H1 (cell line): ENCODE measurements at regions not wholly inside any gene's neighbourhood (a gene's known extent, or its start where the extent isn't known, plus 50 kb on each side); places are given as distances from the start of the nearest gene placed in this dataset.

ENCODE experiments used
- CTCF ChIA-PET: fragments of 300-600 bp; sonication (Branson Sonifier 250); formaldehyde crosslinking; loops from one replicate; lab custom pipeline; 2021; ENCODE audit not compliant: partially characterized antibody; lab: Charles Lee
- POLR2A ChIA-PET: fragments of 300-600 bp; sonication (Branson Sonifier 250); formaldehyde crosslinking; loops from one replicate; lab custom pipeline; 2021; ENCODE audit warnings: inconsistent platforms; ENCODE audit not compliant: partially characterized antibody; lab: Charles Lee
- DNase-seq, 2 experiments: peaks; one replicate each; pipeline versions ENCODE4 v3.0.0 to v3.0.0-alpha.2; 2010 to 2022; ENCODE audit warnings: low spot score in 2 of 2, low read depth in 1 of 2, mixed read lengths in 1 of 2
- FAIRE-seq: peaks from 2 replicates; lab custom pipeline; 2011; peaks lifted over from hg19 to GRCh38; lab: Jason Lieb, UNC
- H2AFZ ChIP-seq: 2 replicates; pipeline ENCODE4 v1.8.1; 2012; ENCODE audit warnings: low read length, inconsistent platforms
- H2AK5ac ChIP-seq: 2 replicates; pipeline ENCODE4 v1.6.1; 2013; ENCODE audit warnings: low read depth, low read length
- H2BK120ac ChIP-seq: replicated peaks from 2 replicates; pipeline ENCODE3; 2013; ENCODE audit warnings: low read depth, low read length, inconsistent platforms
- H2BK12ac ChIP-seq: 2 replicates; pipeline ENCODE4 v1.6.1; 2013; ENCODE audit warnings: low read depth, low read length
- H2BK15ac ChIP-seq: 2 replicates; pipeline ENCODE4 v1.6.1; 2013; ENCODE audit warnings: low read length
- H2BK20ac ChIP-seq: 2 replicates; pipeline ENCODE4 v1.6.1; 2013; ENCODE audit warnings: low read length
- H2BK5ac ChIP-seq: 2 replicates; pipeline ENCODE4 v1.6.1; 2013; ENCODE audit warnings: low read depth, low read length
- H3K14ac ChIP-seq: 2 replicates; pipeline ENCODE4 v1.6.1; 2013; ENCODE audit warnings: inconsistent platforms; ENCODE audit not compliant: insufficient read length
- H3K18ac ChIP-seq: 2 replicates; pipeline ENCODE4 v1.6.1; 2013; ENCODE audit warnings: low read length; ENCODE audit errors: extremely low read depth
- H3K23ac ChIP-seq: 2 replicates; pipeline ENCODE4 v1.6.1; 2013; ENCODE audit warnings: inconsistent platforms; ENCODE audit not compliant: insufficient read length
- H3K23me2 ChIP-seq: 2 replicates; pipeline ENCODE4 v1.6.1; 2013; ENCODE audit warnings: low read depth, low read length
- H3K27ac ChIP-seq: 2 replicates; pipeline ENCODE4 v1.6.1; 2011; ENCODE audit warnings: low read depth, low read length, inconsistent platforms
- H3K27me3 ChIP-seq, 4 experiments: replicated peaks in 1 of 4; 1 replicate in 1 of 4; 2 replicates in 3 of 4; pipeline versions ENCODE4 v1.6.1 to v1.8.1; 2011 to 2013; ENCODE audit warnings: low read length in 3 of 4, mild to moderate bottlenecking in 3 of 4, inconsistent platforms in 2 of 4, mixed read lengths in 2 of 4, moderate library complexity in 1 of 4; ENCODE audit not compliant: control insufficient read depth in 3 of 4, insufficient read depth in 3 of 4; ENCODE audit errors: extremely low read depth in 1 of 4
- H3K36me3 ChIP-seq, 4 experiments: 2 replicates each; pipeline versions ENCODE4 v1.6.1 to v1.8.1; 2011 to 2013; ENCODE audit warnings: mild to moderate bottlenecking in 4 of 4, low read length in 3 of 4, moderate library complexity in 2 of 4, control low read depth in 1 of 4, inconsistent platforms in 1 of 4; ENCODE audit not compliant: insufficient read depth in 4 of 4, control insufficient read depth in 2 of 4
- H3K4ac ChIP-seq: replicated peaks from 2 replicates; pipeline ENCODE3; 2013; ENCODE audit warnings: low read length, low read depth, mixed read lengths, inconsistent platforms; ENCODE audit not compliant: insufficient read length
- H3K4me1 ChIP-seq, 4 experiments: replicated peaks in 1 of 4; 1 replicate in 1 of 4; 2 replicates in 3 of 4; pipeline versions ENCODE4 v1.6.1 to v1.8.1; 2011 to 2013; ENCODE audit warnings: low read length in 3 of 4, inconsistent platforms in 2 of 4, mixed read lengths in 1 of 4; ENCODE audit not compliant: insufficient read depth in 4 of 4, control insufficient read depth in 3 of 4
- H3K4me2 ChIP-seq, 2 experiments: 2 replicates each; pipeline versions ENCODE4 v1.6.1 to v1.8.1; 2011 to 2013; ENCODE audit warnings: low read depth in 2 of 2, low read length in 2 of 2, control low read depth in 1 of 2, inconsistent platforms in 1 of 2, mild to moderate bottlenecking in 1 of 2; ENCODE audit not compliant: insufficient read depth in 1 of 2
- H3K4me3 ChIP-seq, 4 experiments: fragments of 200-600, 300-600 bp in 1 of 4; sonication (generic), shearing (Covaris generic), sonication (Bioruptor Twin) in 1 of 4; 2 replicates each; pipeline versions ENCODE4 v1.5.1 to v1.8.1; 2011 to 2016; ENCODE audit warnings: low read length in 4 of 4, low read depth in 3 of 4, control low read depth in 2 of 4, inconsistent platforms in 2 of 4, mild to moderate bottlenecking in 2 of 4, mixed read lengths in 1 of 4, moderate library complexity in 1 of 4; ENCODE audit not compliant: insufficient read depth in 2 of 4; ENCODE audit errors: extremely low read depth in 1 of 4
- H3K56ac ChIP-seq: replicated peaks from 2 replicates; pipeline ENCODE3; 2013; ENCODE audit warnings: low read depth, mild to moderate bottlenecking, mixed read lengths, low read length, inconsistent platforms; ENCODE audit not compliant: insufficient read length
- H3K79me1 ChIP-seq: 2 replicates; pipeline ENCODE4 v1.6.1; 2013; ENCODE audit warnings: low read depth, low read length, control low read depth
- H3K79me2 ChIP-seq, 2 experiments: 2 replicates each; pipeline versions ENCODE4 v1.6.1 to v1.8.1; 2012 to 2013; ENCODE audit warnings: low read length in 2 of 2, mild to moderate bottlenecking in 2 of 2, inconsistent platforms in 1 of 2; ENCODE audit not compliant: insufficient read depth in 2 of 2, control insufficient read depth in 1 of 2
- H3K9ac ChIP-seq, 4 experiments: replicated peaks in 1 of 4; 1 replicate in 1 of 4; 2 replicates in 3 of 4; pipeline versions ENCODE4 v1.6.1 to v1.8.1; 2011 to 2013; ENCODE audit warnings: low read depth in 3 of 4, low read length in 3 of 4, control low read depth in 2 of 4, mild to moderate bottlenecking in 2 of 4, moderate library complexity in 2 of 4, inconsistent platforms in 1 of 4; ENCODE audit errors: extremely low read depth in 1 of 4
- H3K9me3 ChIP-seq, 2 experiments: 2 replicates each; pipeline versions ENCODE4 v1.6.1 to v1.8.1; 2012 to 2013; ENCODE audit warnings: mild to moderate bottlenecking in 2 of 2, moderate library complexity in 2 of 2, control low read depth in 1 of 2, inconsistent platforms in 1 of 2, low read depth in 1 of 2, low read length in 1 of 2, mixed read lengths in 1 of 2; ENCODE audit not compliant: insufficient read depth in 2 of 2
- H4K20me1 ChIP-seq, 2 experiments: replicated peaks in 1 of 2; 2 replicates each; pipeline versions ENCODE3 to v1.8.1; 2011 to 2013; ENCODE audit warnings: inconsistent platforms in 2 of 2, low read length in 2 of 2, mild to moderate bottlenecking in 1 of 2; ENCODE audit not compliant: insufficient read depth in 2 of 2, control insufficient read depth in 1 of 2
- H4K5ac ChIP-seq: 2 replicates; pipeline ENCODE4 v1.6.1; 2013; ENCODE audit warnings: low read length, low read depth, mixed read lengths, inconsistent platforms; ENCODE audit not compliant: insufficient read length
- H4K8ac ChIP-seq: 2 replicates; pipeline ENCODE4 v1.8.0; 2013; ENCODE audit warnings: mild to moderate bottlenecking, moderate library complexity, low read length, inconsistent platforms; ENCODE audit not compliant: insufficient read depth; ENCODE audit errors: extremely low read depth
- H4K91ac ChIP-seq: replicated peaks from 2 replicates; pipeline ENCODE3; 2013; ENCODE audit warnings: low read length, mixed read lengths, inconsistent platforms; ENCODE audit not compliant: insufficient read length
- ATF3 ChIP-seq: IDR thresholded peaks from 2 replicates; pipeline ENCODE4 v1.6.1; 2011; ENCODE audit warnings: low read depth, mild to moderate bottlenecking, low read length; ENCODE audit not compliant: insufficient read depth
- BCL11A ChIP-seq, 2 experiments: IDR thresholded peaks; one replicate each; pipeline ENCODE4 v1.6.1; 2011; ENCODE audit warnings: low read depth in 2 of 2, low read length in 2 of 2, mild to moderate bottlenecking in 2 of 2
- CHD1 ChIP-seq: IDR thresholded peaks from 2 replicates; pipeline ENCODE4 v1.6.1; 2012; ENCODE audit warnings: low read depth, low read length, improper control_type of control experiment
- HDAC2 ChIP-seq, 2 experiments: fragments of 300-600 bp in 1 of 2; sonication (generic) in 1 of 2; IDR thresholded peaks; 2 replicates each; pipeline ENCODE4 v1.6.1; 2011 to 2012; ENCODE audit warnings: low read depth in 2 of 2, low read length in 2 of 2, mild to moderate bottlenecking in 2 of 2, moderate library complexity in 2 of 2, borderline replicate concordance in 1 of 2, inconsistent platforms in 1 of 2
- KDM4A ChIP-seq: IDR thresholded peaks from one replicate; pipeline ENCODE4 v1.7.1; 2012; ENCODE audit warnings: low read depth, mild to moderate bottlenecking, moderate library complexity, low read length, inconsistent platforms; ENCODE audit not compliant: severe bottlenecking
- KDM5A ChIP-seq: fragments of 200-600 bp; IDR thresholded peaks from 2 replicates; pipeline ENCODE4 v1.7.1; 2012; ENCODE audit warnings: mild to moderate bottlenecking, low read length, inconsistent platforms, mixed read lengths
- MAX ChIP-seq: IDR thresholded peaks from 2 replicates; pipeline ENCODE4 v1.6.1; 2012; ENCODE audit warnings: inconsistent platforms
- PHF8 ChIP-seq: fragments of 200-600 bp; sonication (generic); conservative IDR thresholded peaks from 2 replicates; pipeline ENCODE4 v1.7.1; 2012; ENCODE audit warnings: low read depth, mild to moderate bottlenecking, inconsistent platforms, low read length, moderate library complexity
- POU5F1 ChIP-seq: IDR thresholded peaks from 2 replicates; pipeline ENCODE4 v1.6.1; 2011; ENCODE audit warnings: low read depth, mild to moderate bottlenecking, low read length, moderate library complexity
- RBBP5 ChIP-seq: IDR thresholded peaks from 2 replicates; pipeline ENCODE4 v1.7.1; 2012; ENCODE audit warnings: low read depth, mild to moderate bottlenecking, inconsistent platforms, low read length, moderate library complexity, borderline replicate concordance
- SP2 ChIP-seq: IDR thresholded peaks from 2 replicates; pipeline ENCODE4 v1.6.1; 2012; ENCODE audit warnings: mild to moderate bottlenecking, low read length, inconsistent platforms
- TAF1 ChIP-seq: IDR thresholded peaks from 2 replicates; pipeline ENCODE4 v1.6.1; 2011; ENCODE audit warnings: mild to moderate bottlenecking, low read depth, low read length
- TBP ChIP-seq: IDR thresholded peaks from 2 replicates; pipeline ENCODE4 v1.6.1; 2011; ENCODE audit warnings: low read depth, low read length, improper control_type of control experiment
- TCF12 ChIP-seq: IDR thresholded peaks from 2 replicates; pipeline ENCODE4 v1.6.1; 2011; ENCODE audit warnings: low read depth, mild to moderate bottlenecking, low read length
- WGBS, 2 experiments: shearing (Covaris generic) in 1 of 2; methylation state at CpG; one replicate each; pipeline versions ENCODE4 v1.1.6 to v1.1.7; 2013 to 2015; ENCODE audit warnings: low lambda C conversion rate in 2 of 2, mixed read lengths in 2 of 2, inconsistent platforms in 1 of 2, low coverage in 1 of 2, missing lambda C conversion rate in 1 of 2; ENCODE audit not compliant: insufficient replicate concordance in 2 of 2, insufficient coverage in 1 of 2, insufficient read length in 1 of 2; ENCODE audit errors: extremely low coverage in 1 of 2, missing lambda C conversion rate in 1 of 2; 5-methylcytosine and 5-hydroxymethylcytosine counted together

GRCh38 chr1:223487887-223488259 lies 94.7 kb downstream of the CCDC185 start:
- Histone ChIP-seq H3K4ac (no peak overlapping the region), H3K23ac (no peak overlapping the region), H2BK20ac (peak overlapping the region; percentile 61; the same call in 1 of the 2 replicates), H4K5ac (no peak overlapping the region), H3K9me3 (no peaks in the 10 kb centered on the region), H3K79me1 (no peaks in the 10 kb centered on the region), H3K23me2 (no peaks in the 10 kb centered on the region), H2BK12ac (no peak overlapping the region), H3K56ac (no peak overlapping the region), H2BK15ac (no peak overlapping the region), H4K91ac (no peak overlapping the region), H2AFZ (peak overlapping the region; percentile 62), H4K8ac (no peak overlapping the region), H3K27ac (no peak overlapping the region), H3K79me2 (no peaks in the 10 kb centered on the region), H3K14ac (no peak overlapping the region), H3K18ac (0 out of 2 replicates have a peak overlapping the region, but pooled peaks have one; percentile 48), H2AK5ac (no peak overlapping the region), H2BK5ac (no peak overlapping the region), H3K4me2 (peak overlapping the region in 1 of 2 experiments; percentile 11; a peak in 1 of 4 replicates), H3K4me3 (no peak overlapping the region), H3K4me1 (peaks cover 0 to 7% (median 2%) of the 10 kb centered on the region in 4 experiments; a peak in 3 of 7 replicates), H2BK120ac (no peak overlapping the region), H3K27me3 (no peaks in the 10 kb centered on the region; a peak in 1 of 7 replicates), H4K20me1 (no peaks in the 10 kb centered on the region), H3K36me3 (no peaks in the 10 kb centered on the region), H3K9ac (no peak overlapping the region)
- ChIA-PET CTCF (interaction anchor here (1.0 to 3.5 kb wide), 9 partner anchors 10 to 208 kb away, joined by 3 to 12 read pairs (median 3); no protein-coding TSS in a partner anchor), POLR2A (interaction anchor here (0.6 kb wide), 1 partner anchor 10 kb away, joined by 3 read pairs; no protein-coding TSS in a partner anchor)
- no peak for FAIRE-seq
- DNase-seq: no peak
- 93% methylated on average over 5 of the region's 5 CpGs; no CpG with 5 or more reads in 1 of the 2 experiments for WGBS, 2 experiments
- TF ChIP-seq TBP (no peak), ATF3 (no peak), TCF12 (0 out of 2 replicates have a peak, but pooled peaks have one; percentile 32), RBBP5 (no peak), TAF1 (no peak), HDAC2 (IDR thresholded peaks at IDR 0.05; ENCODE audit: borderline replicate concordance in 1 of 2, low read depth in 2 of 2, low read length in 2 of 2) (no peak), KDM5A (no peak), PHF8 (no peak), POU5F1 (no peak), MAX (no peak), BCL11A (IDR thresholded peaks at IDR 0.05; ENCODE audit: low read depth in 2 of 2, low read length in 2 of 2) (no peak), SP2 (no peak), KDM4A (no peak), CHD1 (no peak)
